PFSK-1 (cell line): ENCODE measurements at regions not wholly inside any gene's neighbourhood (a gene's known extent, or its start where the extent isn't known, plus 50 kb on each side); places are given as distances from the start of the nearest gene placed in this dataset.

Experiments used
- FOXP2 ChIP-seq: optimal IDR thresholded peaks from 2 replicates; pipeline ENCODE3; 2011; ENCODE audit warnings: borderline replicate concordance, control low read depth, inconsistent platforms; ENCODE audit not compliant: insufficient read depth; ENCODE audit errors: extremely low read length, extremely low read depth
- POLR2AphosphoS5 ChIP-seq: IDR thresholded peaks from 2 replicates; pipeline ENCODE4 v1.6.1; 2012; ENCODE audit warnings: low read depth, mild to moderate bottlenecking, control low read depth, low read length, moderate library complexity
- REST ChIP-seq, 2 experiments: IDR thresholded peaks; 2 replicates each; pipeline versions ENCODE4 v1.6.1 to v1.8.0; 2011 to 2012; ENCODE audit warnings: low read depth in 2 of 2, low read length in 2 of 2, control low read depth in 1 of 2, inconsistent platforms in 1 of 2, mild to moderate bottlenecking in 1 of 2, moderate library complexity in 1 of 2; ENCODE audit not compliant: insufficient read depth in 1 of 2
- SIN3A ChIP-seq: IDR thresholded peaks from 2 replicates; pipeline ENCODE4 v1.6.1; 2012; ENCODE audit warnings: mild to moderate bottlenecking, low read length, moderate library complexity, borderline replicate concordance; ENCODE audit not compliant: insufficient read depth
- TAF1 ChIP-seq: IDR thresholded peaks from 2 replicates; pipeline ENCODE4 v1.6.1; 2012; ENCODE audit warnings: low read length, control low read depth, borderline replicate concordance; ENCODE audit not compliant: insufficient read depth

- no peak for TF ChIP-seq POLR2AphosphoS5
- TF ChIP-seq REST (IDR thresholded peaks at IDR 0.05; ENCODE audit: insufficient read depth in 1 of 2, low read depth in 2 of 2, low read length in 2 of 2) = no peak
- TF ChIP-seq TAF1 = no peak
- TF ChIP-seq FOXP2 = no peak
- TF ChIP-seq SIN3A = no peak
These were observed 125.8 kb downstream of the SLC38A4 start for GRCh38 chr12:46699986-46700385.

GRCh38 chr12:46698003-46698402 is 127.8 kb downstream of the SLC38A4 start:
- TF ChIP-seq REST (IDR thresholded peaks at IDR 0.05; ENCODE audit: insufficient read depth in 1 of 2, low read depth in 2 of 2, low read length in 2 of 2) (no peak), FOXP2 (no peak), SIN3A (no peak), POLR2AphosphoS5 (no peak), TAF1 (no peak)

GRCh38 chr12:46693518-46693917 is 132.3 kb downstream of the SLC38A4 start:
- TF ChIP-seq TAF1 (no peak), FOXP2 (no peak), POLR2AphosphoS5 (no peak)

- TF ChIP-seq FOXP2 (no peak), TAF1 (no peak), REST (IDR thresholded peaks at IDR 0.05; ENCODE audit: insufficient read depth in 1 of 2, low read depth in 2 of 2, low read length in 2 of 2) (no peak), SIN3A (no peak), POLR2AphosphoS5 (no peak)
These were observed 132.8 kb downstream of the SLC38A4 start for GRCh38 chr12:46693034-46693433.

- TF ChIP-seq REST (IDR thresholded peaks at IDR 0.05; ENCODE audit: insufficient read depth in 1 of 2, low read depth in 2 of 2, low read length in 2 of 2) (no peak), FOXP2 (no peak), SIN3A (no peak), TAF1 (no peak)
These were observed 133.2 kb downstream of the SLC38A4 start for GRCh38 chr12:46692606-46693005.
